GM19238 (cell line): ENCODE measurements at regions not wholly inside any gene's neighbourhood (a gene's known extent, or its start where the extent isn't known, plus 50 kb on each side); places are given as distances from the start of the nearest gene placed in this dataset.

ENCODE experiments used
- DNase-seq: peaks from one replicate; pipeline ENCODE4 v3.0.0; 2011; ENCODE audit warnings: low spot score; ENCODE audit not compliant: insufficient read length

DNA sequence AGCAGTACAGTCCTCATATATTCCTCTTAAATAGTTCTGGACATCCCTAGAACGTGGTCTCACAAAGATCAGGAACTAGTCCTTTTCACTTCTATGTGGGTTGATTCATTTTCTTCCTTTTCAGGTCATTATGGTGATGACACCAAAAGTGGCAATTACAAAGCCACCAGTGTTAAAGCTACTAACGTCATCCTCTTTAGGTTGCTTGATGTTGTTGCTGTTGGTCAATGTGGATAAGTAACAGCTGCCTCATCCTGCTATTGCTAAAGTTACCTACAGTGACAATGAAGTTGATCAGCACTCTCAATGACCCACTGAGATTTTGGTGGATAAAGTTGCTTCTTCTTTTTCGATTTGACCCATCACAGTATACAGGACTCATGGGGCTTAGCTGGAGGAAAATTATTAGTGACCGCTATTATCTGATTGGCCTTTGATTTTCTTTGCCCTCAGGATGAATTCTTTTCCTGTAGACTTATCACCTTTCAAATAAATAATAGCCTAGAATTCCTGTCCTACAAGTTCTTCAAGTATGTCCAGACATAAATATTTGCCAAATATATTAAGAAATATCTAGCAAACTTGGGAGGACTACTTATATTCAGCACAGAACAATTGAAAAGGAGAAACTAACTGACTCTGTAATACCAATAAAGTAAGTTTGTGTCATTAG is 54.0 kb upstream of the ATP2B1 start:
- DNase-seq, result no peak

- no peak for DNase-seq
These were observed 52.1 kb upstream of the ATP2B1 start for GRCh38 chr12:89760783-89761182.
